ENCODE measurements at regions not wholly inside any gene's neighbourhood (a gene's known extent, or its start where the extent isn't known, plus 50 kb on each side); places are given as distances from the start of the nearest gene placed in this dataset.

DNA sequence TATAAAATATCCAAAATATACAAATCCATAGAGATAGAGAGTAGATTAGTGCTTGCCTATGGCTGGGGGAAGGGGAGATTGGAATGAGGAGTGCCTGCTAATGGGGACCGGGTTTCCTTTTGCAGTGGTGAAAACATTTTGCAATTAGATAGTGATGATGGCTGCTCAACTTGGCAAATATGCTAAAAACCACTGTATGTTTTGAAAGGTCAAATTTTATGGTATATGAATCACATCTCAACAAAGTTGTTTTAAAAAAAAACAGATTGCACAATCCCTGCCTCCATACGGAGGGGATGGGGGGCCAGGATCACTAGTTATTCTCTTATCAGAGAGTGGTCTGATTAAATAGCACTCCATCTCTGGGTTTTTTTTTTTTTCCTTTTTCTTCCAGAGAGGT lies 76.9 kb upstream of the RIPOR2 start:
- DNase-seq (ENCODE audit: low spot score) (no peak), ATAC-seq (ENCODE audit: low FRiP score) (no peak)
- no peak for TF ChIP-seq CTCF (IDR thresholded peaks at IDR 0.05)

DNA sequence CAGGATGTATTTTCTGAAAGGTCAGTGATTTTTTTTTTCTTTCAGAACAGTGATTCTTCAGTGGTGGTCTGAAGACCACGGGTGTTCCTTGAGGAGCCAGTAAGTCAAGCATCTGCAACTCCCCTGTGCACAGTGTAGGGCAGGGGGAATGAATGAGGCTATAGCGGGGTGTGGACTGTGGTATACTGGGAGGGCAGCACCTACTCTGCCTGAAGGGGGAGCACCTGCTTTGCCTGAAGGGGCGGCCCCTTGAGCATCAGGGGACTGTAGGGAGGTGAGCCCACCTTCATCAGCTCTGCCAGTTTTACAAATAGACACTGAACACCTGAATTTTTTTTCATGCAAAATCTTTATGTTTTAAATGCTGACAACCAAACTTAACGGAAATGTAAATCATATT lies 77.5 kb upstream of the RIPOR2 start:
- no peak for TF ChIP-seq CTCF (IDR thresholded peaks at IDR 0.05)
- DNase-seq (ENCODE audit: low spot score) (no peak), ATAC-seq (ENCODE audit: low FRiP score) (no peak)

DNA sequence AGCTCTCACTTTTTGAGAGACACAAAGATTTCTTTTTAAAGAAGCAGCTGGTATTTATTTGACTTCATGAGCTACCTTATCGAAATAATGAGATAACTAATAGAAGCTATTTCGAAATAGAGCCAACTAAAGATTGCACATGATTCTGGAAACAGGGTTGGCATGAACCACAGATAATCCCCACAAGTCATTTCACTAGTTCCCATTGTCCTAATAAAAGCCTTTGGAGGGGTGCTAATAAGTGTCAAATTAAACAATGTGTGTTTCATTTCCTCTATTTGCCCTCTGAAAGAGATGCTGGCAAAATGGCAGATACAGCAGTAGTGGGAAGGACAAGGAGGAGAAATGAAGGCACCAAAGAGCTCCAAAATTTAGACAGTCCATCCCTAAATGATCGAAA lies 78.6 kb upstream of the RIPOR2 start:
- TF ChIP-seq CTCF (IDR thresholded peaks at IDR 0.05) = no peak
- ATAC-seq (ENCODE audit: low FRiP score) (no peak), DNase-seq (ENCODE audit: low spot score) (no peak)

DNA sequence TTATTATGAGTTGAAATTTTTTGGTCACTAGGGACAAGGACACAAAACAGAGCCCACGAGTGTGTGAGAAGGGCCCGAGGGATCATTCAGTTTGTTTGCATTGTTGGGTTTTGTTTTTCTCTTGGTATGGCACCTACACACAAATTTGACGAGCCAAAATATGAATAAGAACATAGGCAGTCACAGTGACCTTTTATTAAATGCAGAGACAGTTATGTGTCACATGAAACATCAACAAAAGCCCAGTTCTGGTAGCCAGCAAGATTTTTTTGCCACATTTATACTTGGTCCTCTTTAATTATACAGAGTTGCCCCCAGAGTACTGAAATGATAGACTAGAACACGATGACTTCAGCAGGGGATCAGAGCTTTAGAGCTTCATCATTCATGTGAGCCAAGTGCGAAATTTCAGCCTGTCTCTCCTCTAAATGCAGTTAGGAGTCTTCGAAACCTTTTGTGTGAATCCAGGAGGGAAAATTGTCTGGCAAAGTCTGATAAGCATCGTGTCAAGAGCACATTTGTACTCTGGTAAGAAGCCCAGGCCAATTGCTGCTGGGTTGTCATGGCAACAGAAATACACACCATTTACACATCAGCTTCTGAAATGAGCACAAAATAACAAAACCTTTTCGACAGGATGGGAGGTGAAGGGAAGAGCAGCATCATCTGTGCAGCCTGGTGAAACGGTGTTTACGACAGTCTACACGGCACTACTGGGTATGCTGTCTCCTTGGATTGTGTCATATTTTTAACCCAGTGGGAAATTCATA lies 79.2 kb upstream of the RIPOR2 start:
- peak; percentile 64 for ATAC-seq (ENCODE audit: low FRiP score)
- DNase-seq (ENCODE audit: low spot score) = no peak
- no peak for TF ChIP-seq CTCF (IDR thresholded peaks at IDR 0.05)

GRCh38 chr6:25016014-25016720 lies 80.4 kb upstream of the RIPOR2 start:
- DNase-seq (ENCODE audit: low spot score) (no peak), ATAC-seq (ENCODE audit: low FRiP score) (no peak)
- TF ChIP-seq CTCF (IDR thresholded peaks at IDR 0.05) = no peak

DNA sequence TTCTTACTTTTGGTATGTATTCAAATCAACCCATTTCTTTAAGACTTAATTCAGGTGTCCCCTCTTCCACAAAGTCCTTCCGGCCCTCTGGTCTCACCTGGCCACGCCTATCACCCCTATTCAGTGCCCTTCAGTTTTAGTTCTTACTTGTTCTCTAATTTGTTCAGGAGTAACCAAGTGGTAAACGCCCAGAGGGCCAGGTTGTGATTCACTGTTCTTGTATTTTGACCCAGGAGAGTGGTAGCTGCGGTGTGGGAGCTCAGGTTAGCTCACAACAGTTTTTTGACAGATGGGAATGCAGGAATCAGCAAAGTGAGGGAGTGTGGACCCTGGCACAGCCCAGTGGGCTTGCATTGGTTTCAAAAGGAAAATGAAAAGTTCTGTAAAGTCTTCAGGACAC lies 81.7 kb upstream of the RIPOR2 start:
- ATAC-seq (ENCODE audit: low FRiP score) = peak; percentile 79
- no peak for TF ChIP-seq CTCF (IDR thresholded peaks at IDR 0.05)
- no peak for DNase-seq (ENCODE audit: low spot score)

Measured in omental fat pad (tissue), 3 donors.